ENCODE measurements at regions not wholly inside any gene's neighbourhood (a gene's known extent, or its start where the extent isn't known, plus 50 kb on each side); places are given as distances from the start of the nearest gene placed in this dataset.

DNA sequence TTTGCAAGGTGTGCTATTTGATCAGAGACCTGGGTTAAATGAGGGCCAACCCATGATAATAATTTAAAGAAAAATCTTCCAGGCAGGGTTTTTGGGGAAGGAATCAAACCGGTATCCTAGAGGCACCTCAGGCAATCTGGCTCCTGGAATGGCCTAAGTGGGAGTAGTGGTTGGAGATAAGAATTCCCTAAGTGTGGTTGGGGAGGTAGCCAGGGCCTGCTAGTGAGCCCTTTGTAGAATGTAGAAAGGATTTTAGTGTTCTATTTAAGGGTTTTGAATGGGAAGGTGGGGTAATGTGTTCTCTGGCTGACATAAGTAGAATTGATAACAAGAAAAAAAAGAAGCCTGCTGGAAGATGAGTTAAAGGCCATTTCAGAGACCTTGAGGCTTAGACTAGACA is 422.2 kb downstream of the XIRP2 start:
- no peak overlapping the region for H3K27ac ChIP-seq
- ChIA-PET CTCF (no interaction called here), POLR2A (ENCODE audit: low non-redundant PET) (no interaction called here)
- DNase-seq (ENCODE audit: low spot score), result no peak
- TF ChIP-seq, protein P1, sequence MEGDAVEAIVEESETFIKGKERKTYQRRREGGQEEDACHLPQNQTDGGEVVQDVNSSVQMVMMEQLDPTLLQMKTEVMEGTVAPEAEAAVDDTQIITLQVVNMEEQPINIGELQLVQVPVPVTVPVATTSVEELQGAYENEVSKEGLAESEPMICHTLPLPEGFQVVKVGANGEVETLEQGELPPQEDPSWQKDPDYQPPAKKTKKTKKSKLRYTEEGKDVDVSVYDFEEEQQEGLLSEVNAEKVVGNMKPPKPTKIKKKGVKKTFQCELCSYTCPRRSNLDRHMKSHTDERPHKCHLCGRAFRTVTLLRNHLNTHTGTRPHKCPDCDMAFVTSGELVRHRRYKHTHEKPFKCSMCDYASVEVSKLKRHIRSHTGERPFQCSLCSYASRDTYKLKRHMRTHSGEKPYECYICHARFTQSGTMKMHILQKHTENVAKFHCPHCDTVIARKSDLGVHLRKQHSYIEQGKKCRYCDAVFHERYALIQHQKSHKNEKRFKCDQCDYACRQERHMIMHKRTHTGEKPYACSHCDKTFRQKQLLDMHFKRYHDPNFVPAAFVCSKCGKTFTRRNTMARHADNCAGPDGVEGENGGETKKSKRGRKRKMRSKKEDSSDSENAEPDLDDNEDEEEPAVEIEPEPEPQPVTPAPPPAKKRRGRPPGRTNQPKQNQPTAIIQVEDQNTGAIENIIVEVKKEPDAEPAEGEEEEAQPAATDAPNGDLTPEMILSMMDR (conservative IDR thresholded peaks at IDR 0.05; ENCODE audit: low read depth), result no peak
